Ascending aorta (tissue), 2 donors: ENCODE measurements at regions not wholly inside any gene's neighbourhood (a gene's known extent, or its start where the extent isn't known, plus 50 kb on each side); places are given as distances from the start of the nearest gene placed in this dataset.

Source experiments
- DNase-seq, 2 donors: peaks; one replicate each; pipeline ENCODE4 v3.0.0-alpha.2; 2019; ENCODE audit warnings: low spot score in 2 of 2
- H3K27ac ChIP-seq, 2 donors: fragments of 200-600 bp; sonication (generic); one replicate each; pipeline ENCODE4 v1.5.1; 2016 to 2017; ENCODE audit warnings: mild to moderate bottlenecking in 1 of 2
- H3K27me3 ChIP-seq: fragments of 200-600 bp; sonication (generic); one replicate; pipeline ENCODE4 v1.5.1; 2017
- H3K36me3 ChIP-seq, 2 donors: fragments of 200-600 bp; sonication (generic); one replicate each; pipeline ENCODE4 v1.5.1; 2016
- H3K4me1 ChIP-seq, 2 donors: fragments of 200-600 bp; sonication (generic); one replicate each; pipeline ENCODE4 v1.5.1; 2016 to 2017; ENCODE audit warnings: mild to moderate bottlenecking in 1 of 2
- H3K4me3 ChIP-seq, 2 donors: fragments of 200-600 bp; sonication (generic); one replicate each; pipeline ENCODE4 v1.5.1; 2016 to 2017; ENCODE audit warnings: mild to moderate bottlenecking in 1 of 2
- H3K9me3 ChIP-seq, 2 donors: fragments of 200-600 bp; sonication (generic); one replicate each; pipeline ENCODE4 v1.5.1; 2016
- intact Hi-C: fragments of 100-400 bp; cut with DNase I; formaldehyde crosslinking; loops from one replicate; pipeline ENCODE4 v1.15.1; 2023
- TF ChIP-seq, protein P1 (sequence below), 3 experiments: fragments of 200-600 bp in 2 of 3; fragments of 450-650 bp in 1 of 3; sonication (generic) in 2 of 3; IDR thresholded peaks; one replicate each; pipeline ENCODE4 v1.5.1; 2016 to 2019; ENCODE audit warnings: antibody characterized with exemption in 3 of 3, mild to moderate bottlenecking in 1 of 3, moderate library complexity in 1 of 3

DNA sequence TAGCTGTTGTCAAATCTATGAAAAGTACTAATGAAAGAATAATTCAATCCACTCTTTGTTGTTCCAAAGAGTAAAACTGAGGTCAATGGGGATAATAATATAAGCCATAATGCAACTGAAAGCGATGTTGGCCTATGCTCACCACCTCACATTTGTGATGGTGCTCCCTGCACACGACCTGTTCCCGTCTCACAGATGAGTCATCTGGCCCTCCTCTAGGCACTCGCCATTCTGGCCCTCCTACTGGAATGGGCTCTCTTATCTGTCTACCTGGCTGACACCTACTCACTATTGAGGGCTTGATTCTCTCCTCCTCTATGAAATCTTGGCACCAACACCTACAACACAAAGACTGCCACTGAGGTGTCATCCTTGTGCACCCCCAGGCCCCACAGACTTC is 585.9 kb upstream of the ID2 start:
- H3K4me3 ChIP-seq, result no peak overlapping the region
- no peaks in the 10 kb centered on the region for H3K4me1 ChIP-seq
- H3K27ac ChIP-seq, result no peak overlapping the region
- H3K36me3 ChIP-seq, result no peaks in the 10 kb centered on the region
- intact Hi-C loops, result no loop called here
- no peaks in the 10 kb centered on the region for H3K27me3 ChIP-seq
- H3K9me3 ChIP-seq, result no peaks in the 10 kb centered on the region
- TF ChIP-seq, protein P1, sequence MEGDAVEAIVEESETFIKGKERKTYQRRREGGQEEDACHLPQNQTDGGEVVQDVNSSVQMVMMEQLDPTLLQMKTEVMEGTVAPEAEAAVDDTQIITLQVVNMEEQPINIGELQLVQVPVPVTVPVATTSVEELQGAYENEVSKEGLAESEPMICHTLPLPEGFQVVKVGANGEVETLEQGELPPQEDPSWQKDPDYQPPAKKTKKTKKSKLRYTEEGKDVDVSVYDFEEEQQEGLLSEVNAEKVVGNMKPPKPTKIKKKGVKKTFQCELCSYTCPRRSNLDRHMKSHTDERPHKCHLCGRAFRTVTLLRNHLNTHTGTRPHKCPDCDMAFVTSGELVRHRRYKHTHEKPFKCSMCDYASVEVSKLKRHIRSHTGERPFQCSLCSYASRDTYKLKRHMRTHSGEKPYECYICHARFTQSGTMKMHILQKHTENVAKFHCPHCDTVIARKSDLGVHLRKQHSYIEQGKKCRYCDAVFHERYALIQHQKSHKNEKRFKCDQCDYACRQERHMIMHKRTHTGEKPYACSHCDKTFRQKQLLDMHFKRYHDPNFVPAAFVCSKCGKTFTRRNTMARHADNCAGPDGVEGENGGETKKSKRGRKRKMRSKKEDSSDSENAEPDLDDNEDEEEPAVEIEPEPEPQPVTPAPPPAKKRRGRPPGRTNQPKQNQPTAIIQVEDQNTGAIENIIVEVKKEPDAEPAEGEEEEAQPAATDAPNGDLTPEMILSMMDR (IDR thresholded peaks at IDR 0.05), result no peak
- no peak for DNase-seq

DNA sequence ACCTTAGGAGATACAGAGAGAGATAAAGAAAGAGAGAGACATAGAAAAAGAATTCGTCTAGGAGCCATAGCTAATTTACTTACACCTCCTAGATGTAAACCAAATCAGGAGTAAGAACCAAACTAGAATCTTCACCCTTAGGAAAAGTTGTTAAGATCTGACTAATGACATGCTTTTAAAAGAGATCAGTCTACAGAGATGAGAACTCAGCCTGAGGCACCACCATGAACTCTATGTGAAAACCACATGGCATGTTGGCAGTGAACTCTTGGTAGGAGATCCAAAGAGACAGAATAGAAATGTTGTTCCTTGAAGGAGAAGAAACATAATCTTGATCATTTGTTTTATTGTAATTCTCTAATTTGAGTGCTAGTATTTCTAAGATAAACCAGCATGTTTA is 585.4 kb upstream of the ID2 start:
- DNase-seq, result no peak
- no peaks in the 10 kb centered on the region for H3K4me1 ChIP-seq
- no peak overlapping the region for H3K27ac ChIP-seq
- no peak overlapping the region for H3K4me3 ChIP-seq
- no peaks in the 10 kb centered on the region for H3K27me3 ChIP-seq
- intact Hi-C loops, result no loop called here
- TF ChIP-seq, protein P1 (IDR thresholded peaks at IDR 0.05), result no peak
- H3K36me3 ChIP-seq, result no peaks in the 10 kb centered on the region
- no peaks in the 10 kb centered on the region for H3K9me3 ChIP-seq

DNA sequence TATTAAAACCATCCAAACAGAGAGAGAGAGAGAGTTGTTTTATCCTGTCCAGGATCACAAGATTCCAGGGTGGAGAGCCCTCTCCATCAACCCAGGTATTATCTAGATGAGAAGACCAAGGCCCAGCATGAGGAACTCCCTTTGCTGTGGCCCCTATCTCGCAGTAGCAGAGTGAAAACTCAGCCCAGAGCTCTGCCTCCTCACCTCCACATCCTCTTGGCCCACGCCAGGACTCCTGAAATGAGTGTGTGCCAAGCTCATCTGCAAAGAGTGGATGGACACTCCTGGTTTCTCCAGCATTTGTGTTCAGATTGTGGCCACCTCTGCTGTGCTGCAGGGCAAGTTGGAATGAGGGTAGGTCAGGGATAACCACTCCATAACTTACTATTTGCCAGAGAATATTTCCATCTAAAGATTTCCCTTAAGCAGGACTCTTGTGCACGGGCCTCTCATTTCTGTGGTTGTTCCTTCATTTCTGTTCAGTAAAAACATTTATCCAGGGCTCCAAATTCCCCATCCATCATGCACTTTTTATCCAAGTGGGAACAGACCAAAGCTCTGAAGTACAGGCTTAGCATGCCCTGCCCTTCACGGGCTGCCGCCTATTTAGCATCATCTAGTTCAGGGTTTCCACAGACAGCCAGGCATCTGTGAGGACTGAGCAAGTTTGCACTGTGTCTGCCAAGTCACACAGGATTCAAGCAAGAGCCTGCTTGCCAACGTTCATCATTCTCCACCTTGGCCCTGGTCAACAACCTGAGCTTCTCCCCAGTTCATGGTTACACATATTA is 583.2 kb upstream of the ID2 start:
- no peaks in the 10 kb centered on the region for H3K4me1 ChIP-seq
- no peak overlapping the region for H3K27ac ChIP-seq
- H3K36me3 ChIP-seq, result no peaks in the 10 kb centered on the region
- TF ChIP-seq, protein P1 (IDR thresholded peaks at IDR 0.05), result no peak
- H3K9me3 ChIP-seq, result no peaks in the 10 kb centered on the region
- H3K27me3 ChIP-seq, result no peaks in the 10 kb centered on the region
- no peak for DNase-seq
- intact Hi-C loops, result no loop called here
- no peak overlapping the region for H3K4me3 ChIP-seq

DNA sequence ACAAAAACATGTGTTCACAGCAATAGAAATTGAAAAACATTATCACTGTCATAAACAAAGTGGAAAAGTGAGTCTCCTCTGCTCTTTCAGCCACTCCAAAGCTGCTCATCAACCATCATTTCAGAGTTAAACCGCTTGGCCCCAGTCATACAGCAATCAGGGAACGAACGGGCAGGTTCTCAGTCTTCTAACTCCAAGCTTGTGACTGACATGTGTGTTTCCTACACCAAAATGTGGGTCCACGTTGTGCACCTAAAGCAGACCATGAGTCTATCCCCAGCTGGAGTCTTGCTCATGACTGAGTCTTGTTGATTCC is 582.6 kb upstream of the ID2 start:
- TF ChIP-seq, protein P1 (IDR thresholded peaks at IDR 0.05), result no peak
- DNase-seq, result no peak

DNA sequence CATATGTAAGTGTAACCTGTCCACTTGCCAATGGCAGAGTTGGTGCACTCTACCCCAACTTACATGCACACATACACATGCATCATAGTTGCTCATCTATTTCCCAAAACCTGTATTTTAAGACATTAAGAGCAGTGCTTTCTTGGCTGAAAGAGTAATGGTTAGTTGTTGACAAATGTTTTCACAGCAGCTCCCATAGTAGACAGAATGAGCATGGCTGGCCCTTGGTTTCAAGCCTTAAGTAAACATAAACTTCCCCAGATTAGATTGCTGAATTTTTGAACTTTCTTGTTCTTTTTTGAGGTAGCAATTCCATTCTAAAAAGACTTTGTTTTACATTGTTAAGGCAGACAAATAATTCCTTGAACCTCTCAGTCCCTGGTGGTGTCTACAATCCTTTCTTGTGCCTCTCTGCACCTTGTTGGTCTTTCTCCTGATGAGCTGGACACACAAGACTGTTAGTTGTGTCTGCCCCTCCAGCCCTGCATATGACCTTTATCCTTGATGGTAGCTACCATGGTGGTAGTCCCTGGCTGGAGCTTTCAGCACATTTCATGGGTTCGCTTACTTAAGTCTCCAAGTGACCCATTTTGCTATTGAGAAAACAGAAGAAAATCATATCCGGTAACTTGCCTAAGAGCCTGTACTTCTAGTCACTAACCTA is 580.1 kb upstream of the ID2 start:
- H3K27me3 ChIP-seq, result no peaks in the 10 kb centered on the region
- TF ChIP-seq, protein P1 (IDR thresholded peaks at IDR 0.05), result no peak
- H3K9me3 ChIP-seq, result no peaks in the 10 kb centered on the region
- no peak for DNase-seq
- H3K4me3 ChIP-seq, result no peak overlapping the region
- no peak overlapping the region for H3K27ac ChIP-seq
- H3K4me1 ChIP-seq, result no peaks in the 10 kb centered on the region
- intact Hi-C loops, result no loop called here
- no peaks in the 10 kb centered on the region for H3K36me3 ChIP-seq

More for the DNA sequence above, 582.6 kb upstream of the ID2 start:
- Histone ChIP-seq H3K36me3 (no peaks in the 10 kb centered on the region), H3K4me3 (no peak overlapping the region), H3K4me1 (no peaks in the 10 kb centered on the region), H3K27me3 (no peaks in the 10 kb centered on the region), H3K9me3 (no peaks in the 10 kb centered on the region), H3K27ac (no peak overlapping the region)
- intact Hi-C loops, result no loop called here
